Transverse colon (tissue), 4 donors: ENCODE measurements at regions not wholly inside any gene's neighbourhood (a gene's known extent, or its start where the extent isn't known, plus 50 kb on each side); places are given as distances from the start of the nearest gene placed in this dataset.
"Not testable (repeated sequence)": the region's sequence is repeated elsewhere in the genome, so short reads cannot be mapped to it uniquely, and the experiment has no call there.

Experiments
- DNase-seq: peaks from one replicate; pipeline ENCODE4 v3.0.0-alpha.2; 2019
- H3K27ac ChIP-seq, 4 donors: fragments of 200-600 bp; sonication (generic); 2 replicates each; pipeline ENCODE4 v1.5.1; 2016 to 2018; ENCODE audit warnings: inconsistent platforms in 4 of 4
- H3K27me3 ChIP-seq: fragments of 200-600 bp; sonication (generic); 2 replicates; pipeline ENCODE4 v1.5.1; 2017; ENCODE audit warnings: inconsistent platforms
- H3K36me3 ChIP-seq, 4 donors: fragments of 200-600 bp; sonication (generic); 2 replicates each; pipeline ENCODE4 v1.5.1; 2017 to 2019; ENCODE audit warnings: inconsistent platforms in 4 of 4
- H3K4me1 ChIP-seq, 4 donors: fragments of 200-600 bp; sonication (generic); 2 replicates each; pipeline ENCODE4 v1.5.1; 2017 to 2020; ENCODE audit warnings: inconsistent platforms in 4 of 4
- H3K4me3 ChIP-seq, 4 donors: fragments of 200-600 bp; sonication (generic); 1 replicate in 1 of 4; 2 replicates in 3 of 4; pipeline versions ENCODE4 v1.5.1 to v1.6.1; 2017 to 2019; ENCODE audit warnings: inconsistent platforms in 4 of 4
- H3K9me3 ChIP-seq, 2 donors: fragments of 200-600 bp; sonication (generic); 2 replicates each; pipeline ENCODE4 v1.5.1; 2017 to 2019; ENCODE audit warnings: inconsistent platforms in 2 of 2
- CTCF ChIP-seq, 5 experiments: fragments of 200-600 bp in 3 of 5; fragments of 450-650 bp in 2 of 5; sonication (generic) in 3 of 5; IDR thresholded peaks; 1 replicate in 2 of 5; 2 replicates in 3 of 5; pipeline ENCODE4 v1.5.1; 2016 to 2017; ENCODE audit warnings: antibody characterized with exemption in 5 of 5, inconsistent platforms in 3 of 5, mild to moderate bottlenecking in 2 of 5, moderate library complexity in 1 of 5
- EP300 ChIP-seq: sonication (generic); formaldehyde crosslinking; IDR thresholded peaks from one replicate; pipeline ENCODE4 v1.6.1; 2017; ENCODE audit warnings: antibody characterized with exemption, low read depth
- POLR2A ChIP-seq: fragments of 450-650 bp; IDR thresholded peaks from one replicate; pipeline ENCODE4 v1.6.1; 2016; ENCODE audit warnings: antibody characterized with exemption, mild to moderate bottlenecking, moderate library complexity
- POLR2AphosphoS5 ChIP-seq, 3 donors: sonication (generic); formaldehyde crosslinking; IDR thresholded peaks; one replicate each; pipeline ENCODE4 v1.6.1; 2016; ENCODE audit warnings: antibody characterized with exemption in 3 of 3
- WGBS, 2 donors: methylation state at CpG; one replicate each; pipeline ENCODE4 v1.1.5; 2018; ENCODE audit warnings: low coverage in 1 of 2; 5-methylcytosine and 5-hydroxymethylcytosine counted together
- in situ Hi-C, 4 donors: fragments of 200-750 bp; cut with MboI; loops; one replicate each; pipeline versions ENCODE4 v1.15.0 to v1.15.1; 2017; ENCODE audit warnings: low sequenced_read_pairs in 3 of 4, low pct_ligation_motif_present in 1 of 4, low pct_unique_long_range_greater_than_20kb in 1 of 4
- intact Hi-C: fragments of 100-400 bp; cut with DNase I; formaldehyde crosslinking; loops from one replicate; pipeline ENCODE4 v1.15.1; 2023; ENCODE audit warnings: low total_unique reads

- Histone ChIP-seq H3K4me3 (no peak overlapping the region), H3K9me3 (no peaks in the 10 kb centered on the region), H3K27me3 (no peaks in the 10 kb centered on the region), H3K36me3 (no peaks in the 10 kb centered on the region), H3K27ac (no peak overlapping the region), H3K4me1 (no peaks in the 10 kb centered on the region)
- 63 to 64% methylated on average over 4 to 6 of the region's 6 CpGs for WGBS, 2 donors
- intact Hi-C loops (loop anchor here (5.0 kb wide), 1 partner anchor 709 kb away; no protein-coding TSS in a partner anchor), in situ Hi-C loops (loop anchor here in 2 of 4 donors (5.0 to 10.0 kb wide), 2 partner anchors 701 to 719 kb away; no protein-coding TSS in a partner anchor)
- DNase-seq: no peak
- TF ChIP-seq CTCF (IDR thresholded peaks at IDR 0.05): no peak
- TF ChIP-seq POLR2AphosphoS5 (IDR thresholded peaks at IDR 0.05): no peak
- TF ChIP-seq EP300: no peak
- TF ChIP-seq POLR2A: no peak
These were observed 89.4 kb upstream of the ASB18 start for GRCh38 chr2:236353594-236353942.

DNA sequence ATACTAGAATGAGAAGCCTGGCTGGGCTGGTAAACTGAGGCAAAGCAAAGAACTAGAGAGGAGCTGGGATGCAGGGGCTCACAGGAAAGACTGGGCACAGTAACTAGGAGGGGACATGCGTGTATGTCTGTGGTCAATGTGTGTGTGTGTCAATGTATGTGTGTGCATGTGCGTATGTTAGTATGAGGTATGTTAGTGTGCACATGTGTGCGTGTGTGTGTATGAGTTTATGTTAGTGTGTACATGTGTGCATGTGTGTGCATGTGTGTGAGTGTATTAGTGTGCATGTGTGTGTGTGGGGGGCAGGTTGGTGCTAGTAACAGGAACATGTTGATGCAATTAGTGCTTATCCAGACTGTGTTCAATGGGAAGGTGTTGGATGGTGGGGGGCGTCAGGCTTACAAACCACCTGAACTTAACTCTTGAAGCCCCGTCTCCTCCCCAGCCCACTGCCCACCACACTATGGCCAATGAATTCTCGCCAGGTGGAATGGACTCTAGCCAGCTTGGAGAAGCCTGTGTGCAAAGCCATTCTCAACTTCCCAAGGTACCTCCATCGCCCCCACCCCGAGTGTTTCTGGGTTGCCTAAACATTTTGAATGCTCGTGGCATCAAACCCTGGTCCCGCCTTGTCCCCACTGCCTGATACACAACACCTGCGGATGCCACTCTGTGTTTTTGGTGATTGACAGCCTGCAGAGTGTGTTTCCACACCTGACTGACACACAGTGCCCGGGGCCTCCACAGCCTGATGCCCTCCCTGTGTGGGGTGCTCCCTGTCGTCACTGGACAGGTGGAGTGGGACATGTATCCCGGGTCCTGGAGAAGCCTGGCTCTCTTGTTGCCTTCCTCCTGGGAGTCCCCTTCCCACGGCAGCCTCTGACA lies 90.1 kb upstream of the ASB18 start:
- no peaks in the 10 kb centered on the region for H3K36me3 ChIP-seq
- H3K4me3 ChIP-seq: no peak overlapping the region
- in situ Hi-C loops: loop anchor here in 2 of 4 donors (5.0 to 10.0 kb wide), 2 partner anchors 701 to 718 kb away; no protein-coding TSS in a partner anchor
- no peaks in the 10 kb centered on the region for H3K9me3 ChIP-seq
- 81 to 96% methylated on average over 3 to 15 of the region's 15 CpGs for WGBS, 2 donors
- intact Hi-C loops: loop anchor here (5.0 kb wide), 1 partner anchor 708 kb away; no protein-coding TSS in a partner anchor
- no peak for DNase-seq
- H3K27ac ChIP-seq: no peak overlapping the region
- no peaks in the 10 kb centered on the region for H3K4me1 ChIP-seq
- no peaks in the 10 kb centered on the region for H3K27me3 ChIP-seq
- TF ChIP-seq CTCF (IDR thresholded peaks at IDR 0.05) (no peak), POLR2AphosphoS5 (IDR thresholded peaks at IDR 0.05) (no peak), POLR2A (no peak), EP300 (no peak)

GRCh38 chr2:236354973-236355595 lies 90.9 kb upstream of the ASB18 start:
- in situ Hi-C loops: loop anchor here in 2 of 4 donors (5.0 to 10.0 kb wide), 2 partner anchors 700 to 717 kb away; no protein-coding TSS in a partner anchor
- no peaks in the 10 kb centered on the region for H3K36me3 ChIP-seq
- H3K4me3 ChIP-seq: no peak overlapping the region
- TF ChIP-seq EP300 (no peak), POLR2A (no peak), CTCF (IDR thresholded peaks at IDR 0.05) (no peak), POLR2AphosphoS5 (IDR thresholded peaks at IDR 0.05) (no peak)
- intact Hi-C loops: loop anchor here (5.0 kb wide), 1 partner anchor 707 kb away; no protein-coding TSS in a partner anchor
- H3K9me3 ChIP-seq: no peaks in the 10 kb centered on the region
- DNase-seq: no peak
- H3K4me1 ChIP-seq: no peaks in the 10 kb centered on the region
- WGBS, 2 donors: 87 to 89% methylated on average over 13 to 18 of the region's 21 CpGs
- no peak overlapping the region for H3K27ac ChIP-seq
- H3K27me3 ChIP-seq: no peaks in the 10 kb centered on the region

- intact Hi-C loops (no loop called here), in situ Hi-C loops (loop anchor here in 1 of 4 donors (10.0 kb wide), 1 partner anchor 699 kb away; no protein-coding TSS in a partner anchor)
- TF ChIP-seq EP300 (no peak), POLR2AphosphoS5 (IDR thresholded peaks at IDR 0.05) (no peak), POLR2A (no peak), CTCF (IDR thresholded peaks at IDR 0.05) (no peak)
- Histone ChIP-seq H3K36me3 (no peaks in the 10 kb centered on the region), H3K27me3 (no peaks in the 10 kb centered on the region), H3K4me3 (no peak overlapping the region), H3K4me1 (no peaks in the 10 kb centered on the region), H3K9me3 (no peaks in the 10 kb centered on the region), H3K27ac (no peak overlapping the region)
- no peak for DNase-seq
- WGBS, 2 donors: 86% methylated on average over 9 of the region's 9 CpGs; no CpG with 5 or more reads in 1 of the 2 donors
These were observed 91.7 kb upstream of the ASB18 start for GRCh38 chr2:236355911-236356310.

GRCh38 chr2:236356321-236356720 lies 92.1 kb upstream of the ASB18 start:
- H3K36me3 ChIP-seq, H3K27me3 ChIP-seq, DNase-seq, H3K4me1 ChIP-seq, H3K4me3 ChIP-seq, H3K9me3 ChIP-seq, intact Hi-C loops, H3K27ac ChIP-seq: not testable (repeated sequence)
- in situ Hi-C loops: loop anchor here in 1 of 4 donors (10.0 kb wide), 1 partner anchor 698 kb away; no protein-coding TSS in a partner anchor
- 85% methylated on average over 10 of the region's 11 CpGs; no CpG with 5 or more reads in 1 of the 2 donors for WGBS, 2 donors

DNA sequence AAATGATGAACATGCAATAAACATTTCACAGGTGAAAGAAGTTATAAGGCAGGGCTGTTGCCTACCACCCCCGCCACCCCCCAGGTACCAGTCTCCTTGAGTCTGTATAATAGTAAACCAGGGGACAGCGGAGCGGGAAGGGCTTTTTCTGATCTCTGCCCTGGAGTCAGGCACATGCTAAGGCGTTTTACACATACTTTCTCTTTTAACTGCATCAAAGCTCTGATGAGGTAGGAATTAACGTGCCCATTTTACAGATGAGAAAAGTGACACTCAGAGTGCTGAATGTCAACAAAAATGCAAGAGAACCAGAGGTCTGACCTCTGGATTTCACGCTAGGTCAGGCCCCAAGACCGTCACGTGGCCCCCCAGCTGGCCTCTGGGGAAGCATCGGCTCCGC lies 94.3 kb upstream of the ASB18 start:
- H3K4me3 ChIP-seq, H3K9me3 ChIP-seq, H3K27ac ChIP-seq, intact Hi-C loops, H3K36me3 ChIP-seq, DNase-seq, H3K27me3 ChIP-seq, H3K4me1 ChIP-seq: not testable (repeated sequence)
- 84 to 100% methylated on average over 1 to 8 of the region's 10 CpGs for WGBS, 2 donors
- in situ Hi-C loops: loop anchor here in 1 of 4 donors (10.0 kb wide), 1 partner anchor 696 kb away; no protein-coding TSS in a partner anchor
